ENCODE measurements at regions not wholly inside any gene's neighbourhood (a gene's known extent, or its start where the extent isn't known, plus 50 kb on each side); places are given as distances from the start of the nearest gene placed in this dataset.
"Not testable (repeated sequence)": the region's sequence is repeated elsewhere in the genome, so short reads cannot be mapped to it uniquely, and the experiment has no call there.

GRCh38 chrX:26788402-26788998 lies 572.5 kb downstream of the MAGEB5 start:
- POLR2A ChIA-PET: no interaction called here
- CTCF ChIA-PET: no interaction called here
- TF ChIP-seq CTCF (IDR thresholded peaks at IDR 0.05; ENCODE audit: control extremely low read depth, extremely low read depth, low read depth, missing control alignments): no peak
- no peak for DNase-seq (ENCODE audit: extremely low spot score)

GRCh38 chrX:26783512-26784225 lies 567.7 kb downstream of the MAGEB5 start:
- DNase-seq (ENCODE audit: extremely low spot score): no peak
- POLR2A ChIA-PET: no interaction called here
- CTCF ChIA-PET: interaction anchor here (1.3 to 1.7 kb wide), 5 partner anchors 11 to 403 kb away, joined by 4 to 10 read pairs (median 5); no protein-coding TSS in a partner anchor
- TF ChIP-seq CTCF (IDR thresholded peaks at IDR 0.05; ENCODE audit: control extremely low read depth, extremely low read depth, low read depth, missing control alignments): peak; percentile 48

GRCh38 chrX:26778320-26778888 lies 562.4 kb downstream of the MAGEB5 start:
- POLR2A ChIA-PET: no interaction called here
- TF ChIP-seq CTCF (IDR thresholded peaks at IDR 0.05; ENCODE audit: control extremely low read depth, extremely low read depth, low read depth, missing control alignments): no peak
- CTCF ChIA-PET: no interaction called here
- no peak for DNase-seq (ENCODE audit: extremely low spot score)

GRCh38 chrX:26762253-26762652 lies 546.3 kb downstream of the MAGEB5 start:
- DNase-seq (ENCODE audit: extremely low spot score): no peak
- POLR2A ChIA-PET: no interaction called here
- CTCF ChIA-PET: no interaction called here
- TF ChIP-seq CTCF (IDR thresholded peaks at IDR 0.05; ENCODE audit: control extremely low read depth, extremely low read depth, low read depth, missing control alignments): no peak

- DNase-seq (ENCODE audit: extremely low spot score); POLR2A ChIA-PET: not testable (repeated sequence)
- CTCF ChIA-PET: interaction anchor here (1.2 kb wide), 1 partner anchor 29 kb away, joined by 3 read pairs; no protein-coding TSS in a partner anchor
Observed at GRCh38 chrX:26755760-26756159, 539.8 kb downstream of the MAGEB5 start.

GRCh38 chrX:26747877-26748276 lies 531.9 kb downstream of the MAGEB5 start:
- no peak for DNase-seq (ENCODE audit: extremely low spot score)
- CTCF ChIA-PET: no interaction called here
- POLR2A ChIA-PET: no interaction called here
- TF ChIP-seq CTCF (IDR thresholded peaks at IDR 0.05; ENCODE audit: control extremely low read depth, extremely low read depth, low read depth, missing control alignments): no peak

All from GM10248 (cell line).